DMS114 treated with DMSO at 0.1 percent for 48 hours (cell line): ENCODE measurements at regions not wholly inside any gene's neighbourhood (a gene's known extent, or its start where the extent isn't known, plus 50 kb on each side); places are given as distances from the start of the nearest gene placed in this dataset.
"Not testable (repeated sequence)": the region's sequence is repeated elsewhere in the genome, so short reads cannot be mapped to it uniquely, and the experiment has no call there.

Experiments
- DNase-seq: peaks from one replicate; lab custom pipeline; 2025; ENCODE audit not compliant: unreplicated experiment; lab: John Stamatoyannopoulos, UW

DNA sequence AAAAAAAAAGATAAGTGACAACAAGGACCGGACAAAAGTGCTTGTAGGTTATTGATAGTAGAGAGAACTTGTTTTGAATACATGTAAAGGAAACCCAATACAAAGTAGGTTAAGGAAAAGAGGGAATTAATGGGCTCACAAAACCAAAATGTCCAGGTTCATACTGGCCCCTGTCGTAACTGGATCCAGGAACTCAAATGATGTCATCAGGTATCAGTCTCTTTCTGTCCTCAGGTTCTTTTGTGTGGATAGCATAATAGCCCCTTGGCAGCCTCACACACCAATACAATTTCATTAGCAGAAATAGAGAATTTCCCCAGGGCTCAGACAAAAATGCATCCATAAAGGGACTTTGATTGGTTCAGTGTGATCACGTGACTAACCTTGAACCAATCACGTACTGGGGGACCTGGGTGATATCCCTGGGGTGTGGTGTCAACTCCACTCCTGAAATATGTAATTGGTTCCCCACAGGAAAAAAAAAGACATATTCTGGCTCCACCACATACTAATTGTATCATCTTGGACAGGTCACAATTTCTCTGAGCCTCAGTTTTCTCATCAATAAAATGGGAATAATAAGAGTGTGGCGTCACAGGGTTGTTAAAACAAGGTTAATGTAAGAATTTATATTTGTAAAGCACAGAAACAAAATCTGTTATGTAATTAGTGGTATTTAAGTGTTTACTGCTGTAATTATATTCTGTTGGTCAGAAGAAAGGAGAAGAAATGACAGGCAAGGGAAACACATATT, 174.8 kb downstream of the PDGFRA start:
- DNase-seq = no peak

DNA sequence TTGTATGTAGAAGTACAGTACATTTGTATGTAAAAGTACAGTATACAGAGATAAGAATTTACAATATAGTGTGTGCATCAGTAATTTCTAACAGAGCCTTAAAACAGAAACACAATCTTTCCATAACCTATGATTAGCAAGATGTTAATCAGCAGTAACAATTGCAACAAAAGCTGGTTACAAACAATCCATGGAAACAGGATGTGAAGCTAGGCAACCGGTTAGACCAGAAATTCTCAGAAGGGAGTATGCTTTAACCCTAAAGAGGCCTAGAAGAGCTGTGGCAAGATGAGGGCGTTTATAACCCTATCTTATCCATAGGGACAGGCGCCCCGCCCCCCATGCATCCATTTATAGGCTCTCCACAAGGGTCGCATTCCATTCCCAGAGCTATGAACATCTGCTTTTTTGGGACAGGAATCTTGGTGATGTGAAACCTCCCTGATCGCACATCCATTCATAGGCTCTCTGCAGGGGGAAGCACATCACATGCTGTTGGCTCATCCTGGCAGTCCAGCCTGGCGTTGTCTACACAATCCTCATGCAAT, 180.3 kb downstream of the PDGFRA start:
- not testable (repeated sequence) for DNase-seq

DNA sequence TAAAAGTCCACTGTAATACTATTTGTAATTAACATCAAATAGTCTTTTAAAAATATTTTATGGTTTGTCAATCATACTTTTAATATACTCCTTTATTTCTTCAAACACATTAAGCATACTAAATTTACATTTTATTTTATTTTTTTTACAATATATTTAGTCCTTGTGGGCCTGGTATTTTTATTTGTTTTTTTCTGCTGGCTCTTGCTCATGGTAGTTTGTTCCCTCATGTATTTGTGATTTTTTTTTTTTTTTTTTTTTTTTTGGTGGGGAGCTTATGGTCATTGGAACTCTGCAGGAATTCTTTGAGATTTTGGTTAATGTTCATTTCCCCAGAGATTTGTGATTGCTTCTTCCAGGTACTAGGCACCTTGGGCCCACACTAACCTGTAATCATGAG, 185.5 kb downstream of the PDGFRA start:
- DNase-seq = no peak

DNA sequence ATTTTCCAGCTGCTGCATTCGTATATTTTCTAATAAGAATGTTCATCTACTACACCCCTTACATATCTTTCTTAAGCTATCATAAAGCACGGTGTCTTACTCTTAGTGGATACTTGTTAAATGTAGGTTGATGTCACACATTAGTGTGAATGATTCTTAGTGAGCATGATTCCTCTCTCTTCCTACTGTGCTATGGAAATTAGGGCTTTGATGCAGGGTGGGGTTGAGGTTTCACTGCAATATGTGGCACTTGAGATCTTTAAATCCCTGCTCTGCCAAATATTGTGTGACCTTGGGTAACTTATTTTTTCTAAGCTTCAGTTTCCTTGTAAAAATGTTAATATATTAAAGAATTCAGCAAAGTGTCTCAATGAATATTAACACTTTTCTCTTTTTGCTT, 188.4 kb downstream of the PDGFRA start:
- no peak for DNase-seq

DNA sequence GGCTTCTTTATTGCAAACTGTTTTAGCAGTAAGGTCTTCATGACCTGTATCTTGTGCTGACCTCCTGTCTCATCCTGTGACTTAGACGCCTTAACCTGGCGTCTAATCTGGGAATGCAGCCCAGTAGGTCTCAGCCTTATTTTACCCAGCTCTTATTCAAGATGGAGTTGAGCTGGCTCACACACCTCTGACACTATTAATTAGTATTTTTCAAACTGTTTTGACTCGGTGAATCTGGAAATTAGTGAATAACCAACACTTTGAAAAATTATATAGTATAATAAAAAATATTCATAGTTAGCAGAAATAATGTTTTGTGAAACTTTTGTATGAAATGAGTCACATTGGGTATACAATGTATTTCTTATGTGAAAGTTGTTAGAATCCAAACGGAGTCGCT, 189.4 kb downstream of the PDGFRA start:
- no peak for DNase-seq

DNA sequence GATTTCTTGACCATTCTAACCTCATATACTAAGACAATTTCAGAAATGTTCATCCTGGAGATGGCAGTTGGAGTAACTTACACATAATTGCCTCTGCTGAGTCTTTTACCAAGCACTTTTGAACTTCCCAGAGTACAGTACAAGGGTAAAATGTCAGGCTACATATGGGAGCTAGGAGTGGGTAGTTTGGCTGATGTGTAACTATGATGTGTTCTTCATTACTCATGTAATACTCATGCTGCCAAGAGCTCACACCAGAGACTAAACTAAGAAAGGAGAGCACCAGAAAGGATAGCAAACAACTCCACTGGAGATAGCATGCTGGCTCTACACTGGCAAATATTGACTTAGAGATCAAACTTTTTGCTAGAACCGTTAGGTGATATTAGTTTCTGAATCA, 194.0 kb downstream of the PDGFRA start:
- DNase-seq = no peak

DNA sequence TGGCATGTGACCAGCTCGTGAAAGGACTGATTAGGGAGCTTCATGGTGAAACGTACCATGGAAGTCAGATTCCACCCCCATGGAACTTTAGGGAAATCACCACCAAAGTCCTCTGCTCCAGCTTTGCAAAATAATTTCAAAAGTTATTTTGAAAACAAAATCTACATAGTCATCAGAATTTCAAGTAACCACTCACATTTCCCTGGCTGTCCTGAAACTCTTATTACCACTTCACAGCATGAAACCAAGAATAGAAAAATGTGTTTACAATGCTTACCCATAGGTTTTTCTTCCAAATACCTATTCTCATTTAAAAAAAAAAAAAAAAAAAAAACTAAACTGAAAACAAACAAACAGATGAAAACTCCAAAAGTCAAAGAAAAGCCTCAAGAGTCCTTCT, 198.7 kb downstream of the PDGFRA start:
- DNase-seq = no peak

DNA sequence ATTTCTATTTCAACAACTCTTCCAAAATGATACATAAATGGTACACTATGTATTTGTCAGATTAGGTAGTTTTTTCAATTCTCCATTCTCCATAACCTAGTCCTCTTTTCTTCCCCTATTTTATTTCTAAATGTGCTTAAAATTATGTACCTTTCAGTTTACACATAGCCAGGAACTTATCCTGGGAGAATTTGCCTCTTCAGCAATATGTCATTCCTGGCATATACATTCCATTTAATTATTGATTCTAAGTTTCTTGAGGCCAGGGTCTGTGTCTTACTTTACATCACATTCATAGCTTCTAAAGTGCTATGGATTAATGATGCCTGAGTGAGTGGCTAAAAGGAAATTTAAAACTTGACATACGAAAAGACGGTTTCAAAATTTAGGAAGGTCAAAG, 199.8 kb downstream of the PDGFRA start:
- no peak for DNase-seq

DNA sequence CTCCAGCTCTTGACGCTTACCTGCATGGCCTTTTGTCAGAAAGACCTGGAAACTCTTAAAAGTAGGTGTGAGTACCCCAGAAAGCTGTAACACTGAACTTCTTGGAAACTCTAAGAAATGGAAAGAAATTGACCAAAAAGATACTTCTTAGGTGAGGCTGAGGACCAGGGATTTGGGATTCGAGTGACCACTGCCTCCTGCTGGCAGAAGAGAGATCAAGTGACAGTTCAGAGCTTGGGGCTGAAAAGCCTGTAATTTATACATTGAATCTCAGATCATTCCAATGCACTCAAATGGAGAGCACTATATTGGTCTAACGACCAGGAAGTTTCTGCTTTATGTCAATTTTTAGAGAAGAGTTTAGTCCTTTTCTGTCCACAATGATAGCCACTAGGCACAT, 204.6 kb downstream of the PDGFRA start:
- no peak for DNase-seq

DNA sequence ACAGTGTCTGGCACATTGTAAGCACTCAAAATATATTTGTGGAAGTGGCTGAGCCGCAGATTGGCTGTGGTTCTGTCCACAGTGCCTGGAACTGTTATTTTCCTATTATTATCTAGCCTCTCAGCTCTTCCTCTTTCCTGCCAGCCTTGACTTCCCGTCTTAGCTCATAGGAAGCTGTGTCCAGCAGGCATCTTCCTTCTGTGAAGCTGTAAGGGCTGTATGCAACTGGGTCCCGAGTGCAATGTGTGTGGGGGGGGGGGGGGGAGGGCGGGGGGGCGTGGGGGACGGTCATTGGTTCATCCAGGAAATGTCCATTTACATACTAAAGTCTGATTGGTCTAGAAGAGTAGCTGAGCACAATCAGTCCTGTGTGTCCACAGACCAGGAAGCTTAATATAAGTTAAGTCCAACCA, 210.7 kb downstream of the PDGFRA start:
- DNase-seq = no peak

DNA sequence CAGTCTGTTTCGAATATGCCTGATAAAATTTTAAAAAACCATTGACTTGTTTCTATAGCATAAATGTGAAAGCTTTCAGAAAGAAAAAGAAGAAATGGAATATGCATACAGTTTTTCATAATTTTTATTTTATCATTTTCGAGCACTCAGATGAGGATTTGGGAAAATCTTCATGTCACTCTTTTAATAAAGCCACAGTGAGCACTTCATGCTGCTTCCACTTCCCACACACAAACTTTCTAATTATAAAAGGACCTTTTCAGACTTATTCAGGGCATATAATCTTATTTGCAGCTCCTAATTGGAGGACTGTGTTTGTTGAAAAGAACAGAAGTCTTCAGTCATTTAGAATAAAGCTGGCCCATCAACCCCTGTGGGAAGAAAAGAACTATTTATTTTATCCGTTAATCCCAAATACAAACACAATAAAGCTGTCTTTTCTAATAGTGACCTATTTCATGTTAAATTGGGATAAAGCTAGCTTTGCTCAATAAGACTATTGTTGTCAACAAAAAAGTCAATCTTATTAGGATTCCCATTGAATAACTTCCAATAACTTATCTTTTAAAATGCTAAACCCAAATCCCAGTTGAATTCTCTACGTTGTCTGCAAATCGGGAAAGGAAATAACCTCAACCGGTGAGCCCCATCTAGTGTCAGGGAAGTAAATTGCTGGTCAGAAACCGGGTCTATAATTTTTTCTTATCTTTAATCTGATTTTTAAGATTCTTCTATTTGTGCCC, 211.5 kb downstream of the PDGFRA start:
- DNase-seq = peak; percentile 16

DNA sequence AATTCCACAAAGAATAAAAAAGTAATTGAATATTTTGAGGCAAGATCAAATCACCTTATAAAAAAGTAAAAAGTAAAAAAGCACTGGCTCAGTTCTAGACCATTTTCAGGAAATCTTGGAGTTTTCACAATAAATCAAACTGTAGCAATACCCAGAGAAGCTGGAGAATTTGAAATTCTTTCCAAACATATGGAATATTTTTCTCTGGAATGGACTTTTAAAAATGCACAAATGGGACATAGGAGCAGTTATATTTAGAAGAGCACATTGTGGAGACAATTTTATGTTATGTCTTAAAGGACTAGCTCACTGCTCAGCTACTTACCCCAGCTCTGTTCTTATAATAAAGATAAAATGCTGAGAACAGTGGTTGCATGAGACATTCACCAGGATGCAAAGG, 211.9 kb upstream of the KIT start:
- DNase-seq = no peak

DNA sequence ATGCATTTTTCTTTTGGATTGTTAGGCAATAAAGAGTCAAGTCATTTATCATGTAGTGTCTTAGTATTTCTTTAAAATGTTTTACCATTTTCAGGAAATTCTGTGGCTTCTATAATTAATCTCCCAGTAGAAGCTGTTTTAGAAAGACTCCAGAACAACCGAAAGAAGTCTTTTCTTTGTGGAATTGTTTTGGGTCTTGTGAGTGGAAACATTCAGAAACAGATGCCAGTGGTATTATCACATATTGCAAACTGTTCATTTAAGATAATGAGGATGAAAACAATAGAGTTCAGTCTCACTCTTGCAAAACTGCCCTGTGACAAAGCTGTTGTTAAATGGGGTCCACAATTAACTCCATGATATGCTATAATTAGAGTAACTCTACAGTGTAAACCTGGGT, 211.2 kb upstream of the KIT start:
- DNase-seq = no peak

DNA sequence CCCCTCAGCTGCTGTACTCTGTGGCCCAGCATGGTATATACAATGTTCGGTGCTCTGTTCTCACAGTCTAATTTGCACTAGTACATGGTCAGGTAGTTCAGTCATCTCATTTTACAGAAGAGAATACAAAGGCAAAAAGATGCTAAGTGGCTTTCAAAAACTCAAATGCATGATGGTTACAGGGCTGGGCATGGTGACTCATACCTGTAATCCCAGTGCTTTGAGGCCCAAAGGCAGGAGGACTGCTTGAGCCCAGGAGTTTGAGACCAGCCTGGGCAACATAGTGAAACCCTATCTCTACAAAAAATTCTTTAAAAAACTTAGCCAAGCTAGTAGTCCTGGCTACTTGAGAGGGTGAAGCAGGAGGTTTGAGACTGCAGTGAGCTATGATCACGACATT, 210.5 kb upstream of the KIT start:
- no peak for DNase-seq

DNA sequence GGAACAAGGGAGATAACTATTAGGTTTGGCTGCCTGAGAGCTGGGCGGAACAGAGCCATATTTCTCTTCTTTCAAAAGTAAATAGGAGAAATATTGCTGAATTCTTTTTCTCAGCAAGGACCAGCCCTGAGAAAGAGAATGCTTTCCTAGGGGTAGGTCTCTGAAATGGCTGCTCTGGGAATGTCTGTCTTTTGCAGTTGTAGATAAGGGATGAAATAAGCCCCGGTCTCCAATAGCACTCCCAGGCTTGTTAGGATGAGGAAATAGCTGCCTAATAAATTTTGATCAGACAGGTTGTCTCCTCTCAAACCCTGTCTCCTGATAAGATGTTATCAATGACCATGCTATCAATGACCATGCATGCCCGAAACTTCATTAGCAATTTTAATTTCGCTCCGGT, 207.8 kb upstream of the KIT start:
- DNase-seq = no peak

DNA sequence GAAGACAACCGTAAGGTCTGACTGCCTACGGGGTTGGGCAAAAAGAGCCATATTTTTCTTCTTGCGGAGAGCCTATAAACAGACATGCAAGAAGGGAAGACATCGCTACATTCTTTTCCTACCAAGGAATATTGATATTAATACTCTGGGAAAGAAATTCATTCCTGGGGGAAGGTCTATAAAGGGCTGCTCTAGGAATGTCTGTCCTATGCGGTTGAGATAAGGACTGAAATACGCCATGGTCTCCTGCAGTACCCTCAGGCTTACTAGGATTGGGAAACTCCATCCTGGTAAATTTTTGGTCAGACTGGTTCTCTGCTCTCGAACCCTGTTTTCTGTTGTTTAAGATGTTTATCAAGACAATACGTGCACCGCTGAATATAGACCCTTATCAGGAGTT, 190.8 kb upstream of the KIT start:
- DNase-seq = not testable (repeated sequence)

DNA sequence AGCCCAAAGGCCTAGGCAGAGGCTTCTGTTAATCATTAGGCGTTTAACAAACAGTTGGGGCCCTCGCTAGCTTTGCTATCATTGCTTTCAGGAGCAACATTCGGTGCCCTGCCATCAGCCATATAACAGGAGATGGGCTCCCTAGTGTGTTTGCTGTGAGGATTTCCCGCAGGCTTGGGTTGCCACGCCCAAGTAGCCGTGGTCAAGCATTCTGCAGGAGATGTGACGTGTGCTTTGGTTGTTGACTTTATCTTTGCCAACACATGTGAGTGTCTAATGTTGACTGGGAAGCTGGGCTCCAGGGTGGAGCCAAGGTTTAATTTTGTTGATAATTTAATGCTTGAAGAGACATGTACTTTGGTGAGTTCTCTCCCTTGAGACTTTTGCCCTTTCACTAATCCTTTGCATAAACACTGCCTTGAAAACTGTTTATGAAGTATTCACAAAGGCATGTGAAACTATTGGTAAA, 184.6 kb upstream of the KIT start:
- DNase-seq = no peak

DNA sequence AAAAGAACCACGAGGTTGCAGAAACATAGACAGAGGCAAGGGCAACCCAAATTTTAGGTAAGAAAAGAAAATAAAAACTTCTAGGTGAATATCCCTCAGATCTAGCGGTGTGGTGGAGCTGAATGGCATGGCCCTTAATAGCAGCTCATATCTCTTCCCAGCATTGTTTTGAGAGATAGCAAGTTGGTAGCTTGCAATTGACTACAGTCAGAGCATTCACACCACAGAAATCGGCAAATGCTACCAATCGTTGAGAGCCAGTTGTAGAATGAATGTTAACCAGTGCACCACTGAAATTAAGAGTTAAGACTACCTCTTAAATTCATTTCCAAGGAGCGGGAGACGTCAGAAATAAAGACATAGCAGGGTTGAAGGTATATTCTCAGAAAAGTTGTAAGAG, 184.0 kb upstream of the KIT start:
- DNase-seq = no peak

DNA sequence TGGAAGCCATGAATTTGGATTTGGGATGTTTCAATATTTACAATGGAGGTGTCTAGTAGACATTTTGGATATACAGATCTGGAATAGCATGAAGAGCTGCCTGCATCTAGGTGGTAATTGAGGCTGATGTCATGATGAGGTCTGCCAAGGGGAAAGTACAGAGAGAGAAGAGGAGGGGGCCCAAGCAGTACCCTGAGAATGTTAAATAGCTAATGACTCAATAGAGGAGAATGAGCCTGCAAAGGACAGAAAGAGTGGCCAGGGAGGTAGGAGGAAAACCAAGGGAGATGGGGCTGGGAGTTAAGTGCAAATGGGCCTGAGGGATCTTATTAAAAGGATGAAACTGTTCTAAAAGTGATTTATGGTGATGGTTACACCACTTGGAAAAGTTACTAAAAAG, 182.2 kb upstream of the KIT start:
- DNase-seq = no peak

DNA sequence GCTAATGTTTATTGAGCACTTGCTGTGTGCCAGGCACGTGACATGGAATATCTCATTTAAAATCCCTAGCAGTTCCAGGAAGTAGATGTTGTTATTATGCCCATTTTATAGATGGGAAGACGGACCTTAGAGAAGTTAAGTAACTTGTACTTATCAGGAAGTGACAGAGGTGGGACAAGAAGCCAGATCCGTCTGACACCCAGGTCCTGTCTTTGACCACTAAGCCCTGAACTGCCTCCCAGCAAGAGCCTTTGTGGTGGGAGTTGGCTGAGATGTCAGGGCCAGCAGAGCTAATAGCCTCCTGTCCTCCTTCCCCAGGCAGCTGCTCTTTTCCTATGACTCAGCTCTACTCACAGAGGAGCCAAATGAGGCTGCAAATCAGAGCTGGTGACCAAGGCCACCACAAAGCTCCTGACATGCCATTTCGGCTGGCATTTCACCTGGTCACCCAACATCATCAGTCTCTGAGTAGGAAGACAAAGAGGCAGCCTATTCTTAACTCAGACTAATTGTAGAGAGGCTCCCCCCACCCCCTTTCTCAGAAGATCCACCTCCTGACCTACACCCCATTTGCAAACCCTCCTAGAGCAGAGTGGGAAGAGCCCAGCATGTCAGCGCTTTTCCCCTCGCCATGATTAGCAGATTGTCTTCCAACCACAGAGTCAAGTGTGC, 175.1 kb upstream of the KIT start:
- no peak for DNase-seq

DNA sequence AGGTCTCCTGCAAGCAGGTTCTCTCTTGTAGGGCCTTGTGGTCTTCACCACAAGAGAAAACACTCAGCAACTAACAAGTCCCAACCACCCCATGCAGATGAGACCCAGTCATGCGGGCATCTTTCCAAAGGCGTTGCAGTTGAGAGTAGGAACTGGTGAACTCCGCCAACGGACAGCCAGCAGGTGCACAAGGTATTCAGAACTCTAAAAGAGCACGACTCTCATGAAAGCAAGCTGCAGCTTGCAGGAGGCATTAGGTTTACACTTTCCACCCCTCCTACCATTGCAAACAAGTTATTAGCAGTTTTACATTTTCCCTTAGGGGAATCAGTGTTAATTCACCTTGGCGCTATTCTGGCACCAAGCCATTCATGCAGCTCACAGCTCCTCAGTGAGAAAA, 173.4 kb upstream of the KIT start:
- DNase-seq = no peak

DNA sequence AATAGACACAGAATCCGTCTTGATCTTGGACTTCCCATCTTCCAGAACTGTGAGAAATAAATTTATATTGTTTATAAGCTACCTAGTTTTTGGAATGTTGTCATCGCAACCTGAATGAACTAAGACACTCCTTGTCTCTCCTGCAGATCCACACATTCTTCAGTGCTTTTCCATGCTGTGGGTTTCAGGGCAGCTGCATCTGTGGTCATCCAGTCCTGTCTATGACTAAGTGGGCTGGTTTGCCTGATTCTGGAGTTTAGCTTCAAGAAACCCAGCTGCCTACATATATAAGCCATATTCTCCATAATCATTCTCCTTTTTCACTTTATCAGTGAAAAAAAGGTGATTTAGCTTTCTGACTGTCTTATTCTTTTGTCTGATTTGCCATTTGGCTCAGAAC, 170.3 kb upstream of the KIT start:
- DNase-seq = no peak
